Fibroblast of the aortic adventitia (primary cell): ENCODE measurements at regions not wholly inside any gene's neighbourhood (a gene's known extent, or its start where the extent isn't known, plus 50 kb on each side); places are given as distances from the start of the nearest gene placed in this dataset.

ENCODE experiments used
- DNase-seq: peaks from one replicate; pipeline ENCODE4 v3.0.0-alpha.2; 2010; ENCODE audit warnings: low read depth
- H3K4me3 ChIP-seq: 2 replicates; pipeline ENCODE4 v1.5.1; 2011; ENCODE audit warnings: low read depth, mild to moderate bottlenecking, control low read depth, low read length, moderate library complexity
- TF ChIP-seq, protein P1 (sequence below): IDR thresholded peaks from 2 replicates; pipeline ENCODE4 v1.5.1; 2011; ENCODE audit warnings: mild to moderate bottlenecking, low read length, control low read depth, inconsistent platforms; ENCODE audit not compliant: insufficient read depth

DNA sequence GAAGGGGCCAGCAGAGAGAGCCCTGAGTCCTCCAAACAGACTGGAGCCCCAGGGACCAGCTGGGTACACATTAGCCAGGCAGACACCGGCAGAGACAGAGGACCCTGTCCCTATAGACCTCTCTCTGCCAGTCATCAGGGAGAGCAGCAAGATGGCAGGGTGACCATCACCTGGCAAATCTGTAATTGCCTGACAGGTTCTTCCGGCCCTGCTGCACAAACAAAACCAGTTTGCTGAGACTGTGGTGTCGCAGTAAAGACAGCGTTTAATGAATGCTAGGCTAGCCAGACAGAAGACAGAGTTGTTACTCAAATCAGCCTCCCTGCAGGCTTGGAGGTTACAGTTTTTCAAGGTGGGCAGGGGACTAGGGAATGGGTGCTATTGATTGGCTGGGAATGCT is 618.9 kb downstream of the NPHP4 start:
- DNase-seq, result no peak
- TF ChIP-seq, protein P1, sequence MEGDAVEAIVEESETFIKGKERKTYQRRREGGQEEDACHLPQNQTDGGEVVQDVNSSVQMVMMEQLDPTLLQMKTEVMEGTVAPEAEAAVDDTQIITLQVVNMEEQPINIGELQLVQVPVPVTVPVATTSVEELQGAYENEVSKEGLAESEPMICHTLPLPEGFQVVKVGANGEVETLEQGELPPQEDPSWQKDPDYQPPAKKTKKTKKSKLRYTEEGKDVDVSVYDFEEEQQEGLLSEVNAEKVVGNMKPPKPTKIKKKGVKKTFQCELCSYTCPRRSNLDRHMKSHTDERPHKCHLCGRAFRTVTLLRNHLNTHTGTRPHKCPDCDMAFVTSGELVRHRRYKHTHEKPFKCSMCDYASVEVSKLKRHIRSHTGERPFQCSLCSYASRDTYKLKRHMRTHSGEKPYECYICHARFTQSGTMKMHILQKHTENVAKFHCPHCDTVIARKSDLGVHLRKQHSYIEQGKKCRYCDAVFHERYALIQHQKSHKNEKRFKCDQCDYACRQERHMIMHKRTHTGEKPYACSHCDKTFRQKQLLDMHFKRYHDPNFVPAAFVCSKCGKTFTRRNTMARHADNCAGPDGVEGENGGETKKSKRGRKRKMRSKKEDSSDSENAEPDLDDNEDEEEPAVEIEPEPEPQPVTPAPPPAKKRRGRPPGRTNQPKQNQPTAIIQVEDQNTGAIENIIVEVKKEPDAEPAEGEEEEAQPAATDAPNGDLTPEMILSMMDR, result no peak
- no peak overlapping the region for H3K4me3 ChIP-seq

DNA sequence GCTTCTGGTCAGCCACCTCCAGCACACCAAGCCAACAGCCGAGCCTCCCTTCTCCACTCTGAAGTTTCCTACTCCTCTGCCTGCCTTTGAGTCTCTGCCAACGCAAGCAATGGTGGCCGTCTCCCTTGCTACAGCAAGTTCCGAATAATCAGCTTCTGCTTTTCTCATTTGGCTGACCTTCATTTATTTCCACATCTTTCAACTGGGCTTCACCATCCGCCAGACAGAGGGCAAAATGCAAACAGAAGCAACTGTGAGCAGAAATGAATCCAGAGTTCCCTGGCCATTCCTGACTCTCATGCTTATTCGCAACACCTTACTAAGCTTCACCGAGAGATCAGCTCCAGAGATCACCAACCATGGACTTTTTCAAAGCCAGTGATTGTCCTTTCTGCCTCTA is 621.0 kb downstream of the NPHP4 start:
- H3K4me3 ChIP-seq, result no peak overlapping the region
- DNase-seq, result no peak
- TF ChIP-seq, protein P1, result no peak

DNA sequence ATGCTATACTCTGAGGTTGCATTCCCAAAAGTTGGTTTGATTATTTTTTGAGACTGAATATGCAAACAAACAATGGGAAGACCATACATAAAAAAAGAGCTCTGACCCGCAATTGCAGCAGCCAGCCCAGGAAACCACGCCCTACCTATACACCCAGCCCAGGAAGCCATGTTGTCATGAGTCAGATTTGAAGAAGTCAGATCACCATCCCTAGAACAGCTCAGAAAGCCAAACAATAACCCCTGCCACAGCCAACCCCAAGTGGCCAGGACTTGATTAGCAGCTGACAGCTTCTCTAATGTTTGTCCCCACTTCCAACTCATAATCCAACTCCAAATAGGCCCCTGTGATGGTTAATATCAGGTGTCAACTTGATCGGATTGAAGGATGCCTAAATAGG is 621.9 kb downstream of the NPHP4 start:
- TF ChIP-seq, protein P1, result no peak
- H3K4me3 ChIP-seq, result no peak overlapping the region
- DNase-seq, result no peak

DNA sequence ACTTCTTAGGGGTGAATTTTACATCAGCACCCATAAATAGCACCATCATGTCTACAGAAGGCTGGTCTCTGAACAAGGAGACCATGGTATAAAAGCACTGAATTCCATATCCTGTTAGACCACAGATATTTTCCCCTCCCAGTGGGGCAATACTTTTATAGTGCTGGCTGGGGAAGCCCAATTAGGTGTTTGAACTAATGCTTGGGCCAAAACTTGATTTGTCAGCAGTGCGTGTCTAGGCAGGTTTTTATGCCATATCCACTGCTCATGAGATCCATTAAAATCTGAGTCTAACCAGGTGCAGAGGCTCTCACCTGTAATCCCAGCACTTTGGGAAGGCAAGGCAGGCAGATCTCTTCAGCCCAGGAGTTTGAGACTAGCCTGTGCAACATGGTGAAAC is 623.0 kb downstream of the NPHP4 start:
- no peak for DNase-seq
- TF ChIP-seq, protein P1, result no peak
- H3K4me3 ChIP-seq, result no peak overlapping the region

DNA sequence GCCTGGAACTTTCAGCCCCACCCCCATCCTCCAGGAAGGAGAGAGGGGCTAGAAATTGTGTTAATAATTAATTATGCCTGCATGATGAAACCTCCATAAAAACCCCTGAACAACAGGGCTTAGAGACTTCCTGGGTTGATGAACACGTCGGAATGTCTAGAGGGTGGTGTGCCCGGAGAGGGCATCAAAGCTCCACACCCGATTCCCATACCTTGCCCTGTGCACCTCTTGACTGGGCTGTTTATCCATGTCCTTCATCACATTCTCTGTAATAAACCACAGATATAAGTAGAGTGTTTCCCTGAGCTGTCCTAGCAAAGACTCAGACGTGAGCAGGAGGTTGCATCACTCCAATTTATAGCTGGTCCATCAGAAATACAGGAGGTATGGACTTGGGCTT is 624.0 kb downstream of the NPHP4 start:
- TF ChIP-seq, protein P1, result no peak
- H3K4me3 ChIP-seq, result no peak overlapping the region
- DNase-seq, result no peak

DNA sequence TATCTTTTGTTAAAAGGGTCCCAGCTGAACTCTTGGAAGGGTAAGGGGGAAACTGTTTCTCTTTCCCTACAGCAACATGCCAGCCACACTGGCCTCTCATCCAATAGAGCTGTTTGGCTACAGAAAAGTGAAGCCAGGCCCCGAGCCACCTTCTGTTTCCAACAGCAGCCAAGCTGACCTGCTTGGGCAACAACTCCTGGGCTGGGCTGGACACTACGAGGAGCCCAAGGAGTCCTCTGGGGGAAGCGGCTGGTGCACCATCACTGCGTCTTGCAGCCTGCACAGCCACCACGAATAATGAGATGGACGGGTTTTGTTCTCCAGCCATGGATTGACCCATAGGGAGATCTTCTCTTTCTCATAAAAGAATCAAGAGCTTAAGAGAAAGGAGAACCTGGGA is 624.9 kb downstream of the NPHP4 start:
- DNase-seq, result no peak
- no peak overlapping the region for H3K4me3 ChIP-seq
- TF ChIP-seq, protein P1, result no peak

DNA sequence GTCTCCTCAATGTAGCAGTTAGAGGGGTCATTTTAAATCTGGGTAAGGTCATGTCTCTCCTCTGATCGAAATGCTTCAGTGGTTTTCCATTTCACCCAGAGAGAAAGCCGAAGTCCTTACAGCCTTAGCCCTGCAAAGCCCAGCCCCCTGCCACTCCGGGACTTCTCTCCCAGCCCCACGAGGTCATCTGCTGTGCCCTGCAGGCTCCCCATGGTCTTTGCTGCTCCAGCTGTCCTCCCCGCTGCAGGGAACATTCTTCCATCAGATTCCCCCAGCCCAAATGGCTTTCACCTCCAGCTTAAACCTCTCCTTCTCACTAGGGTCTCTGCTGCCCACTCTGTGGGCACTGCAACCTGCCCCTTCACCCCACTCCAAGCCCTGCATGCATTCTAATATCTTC is 626.5 kb downstream of the NPHP4 start:
- DNase-seq, result no peak
- TF ChIP-seq, protein P1, result no peak
- H3K4me3 ChIP-seq, result no peak overlapping the region
